ENCODE measurements at regions not wholly inside any gene's neighbourhood (a gene's known extent, or its start where the extent isn't known, plus 50 kb on each side); places are given as distances from the start of the nearest gene placed in this dataset.
A peak's percentile ranks its signal among the peaks of the same experiment; 100 is the strongest.

GRCh38 chr18:22265838-22266237 lies 96.4 kb downstream of the GATA6 start:
- H3K4me2 ChIP-seq (ENCODE audit: low read length), result no peak overlapping the region
- Mint-ChIP-seq H3K9me3 (ENCODE audit: unreplicated experiment) (peaks cover 3% of the 10 kb centered on the region), H3K27me3 (ENCODE audit: low read depth, unreplicated experiment) (peaks cover 38% of the 10 kb centered on the region), H3K36me3 (ENCODE audit: low read depth, unreplicated experiment) (peaks cover 2% of the 10 kb centered on the region), H3K4me1 (ENCODE audit: low read depth, unreplicated experiment) (no peaks in the 10 kb centered on the region), H3K4me3 (ENCODE audit: unreplicated experiment) (no peak overlapping the region), H3K27ac (ENCODE audit: unreplicated experiment) (no peak overlapping the region)
- no peak for TF ChIP-seq EZH2 (IDR thresholded peaks at IDR 0.05; ENCODE audit: insufficient read depth, low read length)
- TF ChIP-seq CTCF (IDR thresholded peaks at IDR 0.05; ENCODE audit: insufficient read depth, low read depth, low read length), result no peak
- no peak for FAIRE-seq
- no peaks in the 10 kb centered on the region for H3K9me3 ChIP-seq (ENCODE audit: insufficient read depth, low read depth, low read length)
- H3K4me1 ChIP-seq (ENCODE audit: insufficient read depth, low read length), result no peaks in the 10 kb centered on the region
- no peak overlapping the region for H3K27ac ChIP-seq (ENCODE audit: low read depth, low read length)
- no peaks in the 10 kb centered on the region for H3K79me2 ChIP-seq (ENCODE audit: insufficient read depth, low read length)
- H2AFZ ChIP-seq (ENCODE audit: low read depth, low read length), result no peak overlapping the region
- H4K20me1 ChIP-seq (ENCODE audit: insufficient read depth, low read length), result no peaks in the 10 kb centered on the region
- H3K27me3 ChIP-seq (ENCODE audit: insufficient read depth, low read length), result peaks cover 3% of the 10 kb centered on the region
- no peak for DNase-seq (ENCODE audit: low read depth)
- H3K4me3 ChIP-seq (ENCODE audit: insufficient read depth, low read depth, low read length), result no peak overlapping the region
- no peak overlapping the region for H3K9ac ChIP-seq (ENCODE audit: low read length)
- no peaks in the 10 kb centered on the region for H3K36me3 ChIP-seq (ENCODE audit: insufficient read depth, low read length)

- DNase-seq (ENCODE audit: low read depth) (no peak), FAIRE-seq (no peak)
- no peak overlapping the region for H3K9ac ChIP-seq (ENCODE audit: low read length)
- H3K4me1 Mint-ChIP-seq (ENCODE audit: low read depth, unreplicated experiment), result no peaks in the 10 kb centered on the region
- H3K4me3 ChIP-seq (ENCODE audit: insufficient read depth, low read depth, low read length), result no peak overlapping the region
- H2AFZ ChIP-seq (ENCODE audit: low read depth, low read length), result no peak overlapping the region
- no peaks in the 10 kb centered on the region for H4K20me1 ChIP-seq (ENCODE audit: insufficient read depth, low read length)
- no peaks in the 10 kb centered on the region for H3K36me3 ChIP-seq (ENCODE audit: insufficient read depth, low read length)
- no peak overlapping the region for H3K27ac ChIP-seq (ENCODE audit: low read depth, low read length)
- H3K9me3 ChIP-seq (ENCODE audit: insufficient read depth, low read depth, low read length), result no peaks in the 10 kb centered on the region
- H3K4me1 ChIP-seq (ENCODE audit: insufficient read depth, low read length), result no peaks in the 10 kb centered on the region
- peaks cover 10% of the 10 kb centered on the region for H3K9me3 Mint-ChIP-seq (ENCODE audit: unreplicated experiment)
- peaks cover 3% of the 10 kb centered on the region for H3K27me3 ChIP-seq (ENCODE audit: insufficient read depth, low read length)
- peaks cover 9% of the 10 kb centered on the region for H3K27me3 Mint-ChIP-seq (ENCODE audit: low read depth, unreplicated experiment)
- H3K27ac Mint-ChIP-seq (ENCODE audit: unreplicated experiment), result no peak overlapping the region
- peaks cover 2% of the 10 kb centered on the region for H3K36me3 Mint-ChIP-seq (ENCODE audit: low read depth, unreplicated experiment)
- no peak for TF ChIP-seq CTCF (IDR thresholded peaks at IDR 0.05; ENCODE audit: insufficient read depth, low read depth, low read length)
- no peak for TF ChIP-seq EZH2 (IDR thresholded peaks at IDR 0.05; ENCODE audit: insufficient read depth, low read length)
- H3K4me2 ChIP-seq (ENCODE audit: low read length), result no peak overlapping the region
- H3K4me3 Mint-ChIP-seq (ENCODE audit: unreplicated experiment), result no peak overlapping the region
- no peaks in the 10 kb centered on the region for H3K79me2 ChIP-seq (ENCODE audit: insufficient read depth, low read length)
Measured at GRCh38 chr18:22260208-22260820, 90.9 kb downstream of the GATA6 start.

- Mint-ChIP-seq H3K4me3 (ENCODE audit: unreplicated experiment) (no peak overlapping the region), H3K9me3 (ENCODE audit: unreplicated experiment) (peaks cover 10% of the 10 kb centered on the region), H3K36me3 (ENCODE audit: low read depth, unreplicated experiment) (no peaks in the 10 kb centered on the region), H3K4me1 (ENCODE audit: low read depth, unreplicated experiment) (no peaks in the 10 kb centered on the region), H3K27me3 (ENCODE audit: low read depth, unreplicated experiment) (peaks cover 6% of the 10 kb centered on the region), H3K27ac (ENCODE audit: unreplicated experiment) (peak overlapping the region; percentile 66)
- no peak for FAIRE-seq
- Histone ChIP-seq H4K20me1 (ENCODE audit: insufficient read depth, low read length) (no peaks in the 10 kb centered on the region), H3K4me2 (ENCODE audit: low read length) (no peak overlapping the region), H2AFZ (ENCODE audit: low read depth, low read length) (no peak overlapping the region), H3K9ac (ENCODE audit: low read length) (no peak overlapping the region), H3K27me3 (ENCODE audit: insufficient read depth, low read length) (peaks cover 3% of the 10 kb centered on the region), H3K9me3 (ENCODE audit: insufficient read depth, low read depth, low read length) (no peaks in the 10 kb centered on the region), H3K4me1 (ENCODE audit: insufficient read depth, low read length) (no peaks in the 10 kb centered on the region), H3K27ac (ENCODE audit: low read depth, low read length) (no peak overlapping the region), H3K36me3 (ENCODE audit: insufficient read depth, low read length) (no peaks in the 10 kb centered on the region), H3K4me3 (ENCODE audit: insufficient read depth, low read depth, low read length) (no peak overlapping the region), H3K79me2 (ENCODE audit: insufficient read depth, low read length) (no peaks in the 10 kb centered on the region)
- no peak for DNase-seq (ENCODE audit: low read depth)
- no peak for TF ChIP-seq CTCF (IDR thresholded peaks at IDR 0.05; ENCODE audit: insufficient read depth, low read depth, low read length)
- no peak for TF ChIP-seq EZH2 (IDR thresholded peaks at IDR 0.05; ENCODE audit: insufficient read depth, low read length)
Measured at GRCh38 chr18:22257022-22257543, 87.7 kb downstream of the GATA6 start.

Measured in astrocyte (in vitro differentiated cells and primary cell).